ENCODE measurements at regions not wholly inside any gene's neighbourhood (a gene's known extent, or its start where the extent isn't known, plus 50 kb on each side); places are given as distances from the start of the nearest gene placed in this dataset.

- CTCF ChIA-PET, result no interaction called here
- intact Hi-C loops (cut with micrococcal nuclease; ENCODE audit: unreplicated experiment), result no loop called here
- H3K4me1 ChIP-seq (ENCODE audit: insufficient read depth, low read length, poor library complexity, severe bottlenecking), result peaks cover 5% of the 10 kb centered on the region
- no peaks in the 10 kb centered on the region for H3K36me3 ChIP-seq (ENCODE audit: insufficient read depth, low read length, poor library complexity, severe bottlenecking)
- no peak overlapping the region for H3K4me3 ChIP-seq (ENCODE audit: low read depth, low read length, poor library complexity, severe bottlenecking)
- no TSS peak for BruUV-seq (replicated peaks)
- H3K9me3 ChIP-seq (ENCODE audit: low read depth, low read length, poor library complexity, severe bottlenecking), result no peaks in the 10 kb centered on the region
- H3K27ac ChIP-seq (ENCODE audit: low read depth, low read length, poor library complexity, severe bottlenecking), result no peak overlapping the region
- POLR2A ChIA-PET (ENCODE audit: low non-redundant PET), result no interaction called here
- peak; percentile 19 for DNase-seq (ENCODE audit: low spot score)
- no peaks in the 10 kb centered on the region for H3K27me3 ChIP-seq (replicated peaks; ENCODE audit: insufficient read depth, low read depth, low read length, poor library complexity)
- TF ChIP-seq, protein P1, sequence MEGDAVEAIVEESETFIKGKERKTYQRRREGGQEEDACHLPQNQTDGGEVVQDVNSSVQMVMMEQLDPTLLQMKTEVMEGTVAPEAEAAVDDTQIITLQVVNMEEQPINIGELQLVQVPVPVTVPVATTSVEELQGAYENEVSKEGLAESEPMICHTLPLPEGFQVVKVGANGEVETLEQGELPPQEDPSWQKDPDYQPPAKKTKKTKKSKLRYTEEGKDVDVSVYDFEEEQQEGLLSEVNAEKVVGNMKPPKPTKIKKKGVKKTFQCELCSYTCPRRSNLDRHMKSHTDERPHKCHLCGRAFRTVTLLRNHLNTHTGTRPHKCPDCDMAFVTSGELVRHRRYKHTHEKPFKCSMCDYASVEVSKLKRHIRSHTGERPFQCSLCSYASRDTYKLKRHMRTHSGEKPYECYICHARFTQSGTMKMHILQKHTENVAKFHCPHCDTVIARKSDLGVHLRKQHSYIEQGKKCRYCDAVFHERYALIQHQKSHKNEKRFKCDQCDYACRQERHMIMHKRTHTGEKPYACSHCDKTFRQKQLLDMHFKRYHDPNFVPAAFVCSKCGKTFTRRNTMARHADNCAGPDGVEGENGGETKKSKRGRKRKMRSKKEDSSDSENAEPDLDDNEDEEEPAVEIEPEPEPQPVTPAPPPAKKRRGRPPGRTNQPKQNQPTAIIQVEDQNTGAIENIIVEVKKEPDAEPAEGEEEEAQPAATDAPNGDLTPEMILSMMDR (conservative IDR thresholded peaks at IDR 0.05; ENCODE audit: low read depth, low read length), result no peak
These were observed 196.2 kb upstream of the CFAP20DC start for GRCh38 chr3:59245859-59246501.

GRCh38 chr3:59245300-59245858 is 195.6 kb upstream of the CFAP20DC start:
- peak; percentile 17 for DNase-seq (ENCODE audit: low spot score)
- no peak overlapping the region for H3K27ac ChIP-seq (ENCODE audit: low read depth, low read length, poor library complexity, severe bottlenecking)

GRCh38 chr3:59244343-59244742 is 194.5 kb upstream of the CFAP20DC start:
- Histone ChIP-seq H3K9me3 (ENCODE audit: low read depth, low read length, poor library complexity, severe bottlenecking) (no peaks in the 10 kb centered on the region), H3K27ac (ENCODE audit: low read depth, low read length, poor library complexity, severe bottlenecking) (no peak overlapping the region), H3K27me3 (replicated peaks; ENCODE audit: insufficient read depth, low read depth, low read length, poor library complexity) (no peaks in the 10 kb centered on the region), H3K4me3 (ENCODE audit: low read depth, low read length, poor library complexity, severe bottlenecking) (no peak overlapping the region), H3K4me1 (ENCODE audit: insufficient read depth, low read length, poor library complexity, severe bottlenecking) (peaks cover 5% of the 10 kb centered on the region), H3K36me3 (ENCODE audit: insufficient read depth, low read length, poor library complexity, severe bottlenecking) (no peaks in the 10 kb centered on the region)
- ChIA-PET POLR2A (ENCODE audit: low non-redundant PET) (no interaction called here), CTCF (no interaction called here)
- DNase-seq (ENCODE audit: low spot score), result no peak
- no TSS peak for BruUV-seq (replicated peaks)
- TF ChIP-seq, protein P1 (conservative IDR thresholded peaks at IDR 0.05; ENCODE audit: low read depth, low read length), result no peak
- TF ChIP-seq EZH2 (IDR thresholded peaks at IDR 0.05; ENCODE audit: borderline replicate concordance, low read depth, low read length, poor library complexity, severe bottlenecking), result no peak
- intact Hi-C loops (cut with micrococcal nuclease; ENCODE audit: unreplicated experiment), result no loop called here

More at GRCh38 chr3:59245300-59245858, 195.6 kb upstream of the CFAP20DC start:
- no TSS peak for BruUV-seq (replicated peaks)
- Histone ChIP-seq H3K9me3 (ENCODE audit: low read depth, low read length, poor library complexity, severe bottlenecking) (no peaks in the 10 kb centered on the region), H3K4me1 (ENCODE audit: insufficient read depth, low read length, poor library complexity, severe bottlenecking) (peaks cover 5% of the 10 kb centered on the region), H3K4me3 (ENCODE audit: low read depth, low read length, poor library complexity, severe bottlenecking) (no peak overlapping the region), H3K27me3 (replicated peaks; ENCODE audit: insufficient read depth, low read depth, low read length, poor library complexity) (no peaks in the 10 kb centered on the region), H3K36me3 (ENCODE audit: insufficient read depth, low read length, poor library complexity, severe bottlenecking) (no peaks in the 10 kb centered on the region)
- intact Hi-C loops (cut with micrococcal nuclease; ENCODE audit: unreplicated experiment), result no loop called here
- CTCF ChIA-PET, result no interaction called here
- TF ChIP-seq, protein P1 (conservative IDR thresholded peaks at IDR 0.05; ENCODE audit: low read depth, low read length), result no peak
- no peak for TF ChIP-seq EZH2 (IDR thresholded peaks at IDR 0.05; ENCODE audit: borderline replicate concordance, low read depth, low read length, poor library complexity, severe bottlenecking)
- POLR2A ChIA-PET (ENCODE audit: low non-redundant PET), result no interaction called here
